ENCODE measurements at regions not wholly inside any gene's neighbourhood (a gene's known extent, or its start where the extent isn't known, plus 50 kb on each side); places are given as distances from the start of the nearest gene placed in this dataset.

DNA sequence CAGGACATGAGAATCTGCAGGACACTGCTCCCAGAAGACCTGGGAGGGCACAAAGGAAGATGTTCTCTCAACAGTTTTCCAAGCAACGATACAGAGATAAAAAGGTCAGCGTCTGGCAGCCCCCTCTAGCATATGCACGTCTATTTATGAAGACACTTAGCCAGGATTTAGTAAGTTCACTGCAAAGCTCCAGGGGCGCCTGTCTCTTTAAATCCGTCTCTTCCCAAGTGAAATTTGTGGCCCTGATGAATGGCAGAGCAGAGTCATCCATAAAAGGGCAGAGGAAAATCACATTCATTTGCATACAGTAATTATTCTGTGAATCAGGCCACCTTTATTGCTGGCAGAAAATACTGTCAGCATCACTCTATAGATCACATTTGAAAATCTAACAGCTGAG, 390.9 kb upstream of the SMIM21 start:
- H3K4me3 Mint-ChIP-seq, result no peak overlapping the region

GRCh38 chr18:75815767-75816166, 388.3 kb upstream of the SMIM21 start:
- Mint-ChIP-seq H3K4me3 (no peak overlapping the region), H3K27ac (no peak overlapping the region), H3K27me3 (peaks cover 0 to 7% of the 10 kb centered on the region in 2 donors), H3K9me3 (peaks cover 0 to 4% of the 10 kb centered on the region in 2 donors), H3K36me3 (ENCODE audit: insufficient read depth) (no peaks in the 10 kb centered on the region), H3K4me1 (ENCODE audit: low read depth in 2 of 2) (no peaks in the 10 kb centered on the region)
- no peak for DNase-seq
- no peak for ATAC-seq (replicated peaks)

More for the DNA sequence above, 390.9 kb upstream of the SMIM21 start:
- no peaks in the 10 kb centered on the region for H3K4me1 Mint-ChIP-seq (ENCODE audit: low read depth in 2 of 2)
- DNase-seq (no peak), ATAC-seq (replicated peaks) (no peak)
- peaks cover 0 to 2% of the 10 kb centered on the region in 2 donors for H3K9me3 Mint-ChIP-seq
- no peak overlapping the region for H3K27ac Mint-ChIP-seq
- H3K36me3 Mint-ChIP-seq (ENCODE audit: insufficient read depth), result no peaks in the 10 kb centered on the region
- no peaks in the 10 kb centered on the region for H3K27me3 Mint-ChIP-seq

DNA sequence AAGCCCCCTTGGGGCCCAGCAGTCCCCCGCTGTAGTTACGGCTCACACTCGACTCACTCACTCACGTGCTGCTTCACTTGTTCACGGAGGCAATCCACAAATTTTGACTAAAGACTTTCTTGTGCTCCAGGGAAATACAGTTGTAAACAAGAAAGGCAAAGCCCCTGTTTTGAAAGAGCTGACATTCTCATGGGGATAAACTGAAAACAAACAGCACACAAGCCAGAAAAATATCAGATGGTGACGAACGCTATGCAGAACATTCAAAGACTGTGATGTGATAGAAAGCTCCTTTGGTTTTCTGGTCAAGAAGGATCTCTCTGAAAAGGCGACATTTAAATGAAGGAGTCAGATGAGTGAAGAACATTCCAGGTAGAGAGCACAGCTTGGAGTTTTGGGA, 385.3 kb upstream of the SMIM21 start:
- Mint-ChIP-seq H3K27ac (no peak overlapping the region), H3K9me3 (peaks cover 0 to 7% of the 10 kb centered on the region in 2 donors), H3K27me3 (peaks cover 0 to 7% of the 10 kb centered on the region in 2 donors), H3K4me3 (no peak overlapping the region), H3K4me1 (ENCODE audit: low read depth in 2 of 2) (no peaks in the 10 kb centered on the region), H3K36me3 (ENCODE audit: insufficient read depth) (no peaks in the 10 kb centered on the region)
- no peak for DNase-seq
- no peak for ATAC-seq (replicated peaks)

- Mint-ChIP-seq H3K27me3 (peaks cover 0 to 7% of the 10 kb centered on the region in 2 donors), H3K4me3 (no peak overlapping the region), H3K27ac (no peak overlapping the region), H3K36me3 (ENCODE audit: insufficient read depth) (no peaks in the 10 kb centered on the region), H3K9me3 (peaks cover 0 to 7% of the 10 kb centered on the region in 2 donors), H3K4me1 (ENCODE audit: low read depth in 2 of 2) (no peaks in the 10 kb centered on the region)
- no peak for DNase-seq
- no peak for ATAC-seq (replicated peaks)
Measured at GRCh38 chr18:75810961-75811551, 383.6 kb upstream of the SMIM21 start.

DNA sequence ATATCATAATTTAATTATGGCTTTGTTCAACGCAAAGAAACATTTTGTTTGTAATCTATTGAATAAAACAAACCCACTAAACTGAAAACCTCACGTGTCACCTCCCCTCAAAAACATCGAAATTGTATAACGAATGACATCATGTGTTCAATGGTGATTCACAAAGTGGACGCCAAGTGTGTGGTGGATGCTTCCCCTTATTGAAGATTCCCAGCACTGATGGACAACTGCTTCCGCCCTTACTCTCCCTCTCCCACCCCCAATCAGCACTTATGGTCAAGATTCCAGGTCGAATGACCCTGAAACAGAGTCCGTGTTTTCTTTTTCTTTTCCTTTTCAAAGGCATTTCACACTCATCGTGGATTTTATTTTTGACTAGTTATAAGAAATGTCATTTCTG, 383.0 kb upstream of the SMIM21 start:
- H3K4me3 Mint-ChIP-seq, result no peak overlapping the region
- H3K36me3 Mint-ChIP-seq (ENCODE audit: insufficient read depth), result no peaks in the 10 kb centered on the region
- no peak for ATAC-seq (replicated peaks)
- H3K27me3 Mint-ChIP-seq, result peaks cover 0 to 7% of the 10 kb centered on the region in 2 donors
- DNase-seq, result no peak
- H3K9me3 Mint-ChIP-seq, result peaks cover 0 to 7% of the 10 kb centered on the region in 2 donors
- H3K4me1 Mint-ChIP-seq (ENCODE audit: low read depth in 2 of 2), result no peaks in the 10 kb centered on the region
- H3K27ac Mint-ChIP-seq, result no peak overlapping the region

GRCh38 chr18:75809926-75810255, 382.4 kb upstream of the SMIM21 start:
- Mint-ChIP-seq H3K27me3 (peaks cover 0 to 7% of the 10 kb centered on the region in 2 donors), H3K36me3 (ENCODE audit: insufficient read depth) (no peaks in the 10 kb centered on the region), H3K4me1 (ENCODE audit: low read depth in 2 of 2) (no peaks in the 10 kb centered on the region), H3K9me3 (peaks cover 0 to 7% of the 10 kb centered on the region in 2 donors), H3K27ac (no peak overlapping the region), H3K4me3 (no peak overlapping the region)
- DNase-seq, result no peak
- no peak for ATAC-seq (replicated peaks)

GRCh38 chr18:75809151-75809925, 381.8 kb upstream of the SMIM21 start:
- H3K27me3 Mint-ChIP-seq, result peaks cover 0 to 7% of the 10 kb centered on the region in 2 donors
- H3K36me3 Mint-ChIP-seq (ENCODE audit: insufficient read depth), result no peaks in the 10 kb centered on the region
- no peak for ATAC-seq (replicated peaks)
- DNase-seq, result no peak
- no peak overlapping the region for H3K27ac Mint-ChIP-seq
- no peaks in the 10 kb centered on the region for H3K4me1 Mint-ChIP-seq (ENCODE audit: low read depth in 2 of 2)
- H3K9me3 Mint-ChIP-seq, result peaks cover 0 to 7% of the 10 kb centered on the region in 2 donors
- H3K4me3 Mint-ChIP-seq, result no peak overlapping the region

GRCh38 chr18:75805265-75805664, 377.8 kb upstream of the SMIM21 start:
- Mint-ChIP-seq H3K4me1 (ENCODE audit: low read depth in 2 of 2) (no peaks in the 10 kb centered on the region), H3K4me3 (no peak overlapping the region), H3K27me3 (peaks cover 6 to 9% of the 10 kb centered on the region in 2 donors)

GRCh38 chr18:75802681-75803080, 375.2 kb upstream of the SMIM21 start:
- Mint-ChIP-seq H3K36me3 (ENCODE audit: insufficient read depth) (no peaks in the 10 kb centered on the region), H3K27ac (no peak overlapping the region), H3K27me3 (peaks cover 6 to 9% of the 10 kb centered on the region in 2 donors), H3K4me3 (no peak overlapping the region), H3K9me3 (no peaks in the 10 kb centered on the region), H3K4me1 (ENCODE audit: low read depth in 2 of 2) (no peaks in the 10 kb centered on the region)
- ATAC-seq (replicated peaks) (no peak), DNase-seq (no peak)

More at GRCh38 chr18:75805265-75805664, 377.8 kb upstream of the SMIM21 start:
- no peak overlapping the region for H3K27ac Mint-ChIP-seq
- no peak for DNase-seq
- H3K36me3 Mint-ChIP-seq (ENCODE audit: insufficient read depth), result no peaks in the 10 kb centered on the region
- no peak for ATAC-seq (replicated peaks)
- peaks cover 0 to 3% of the 10 kb centered on the region in 2 donors for H3K9me3 Mint-ChIP-seq

GRCh38 chr18:75801178-75801577, 373.7 kb upstream of the SMIM21 start:
- DNase-seq (no peak), ATAC-seq (replicated peaks) (no peak)
- Mint-ChIP-seq H3K4me3 (no peak overlapping the region), H3K36me3 (ENCODE audit: insufficient read depth) (no peaks in the 10 kb centered on the region), H3K4me1 (ENCODE audit: low read depth in 2 of 2) (no peaks in the 10 kb centered on the region), H3K27me3 (peaks cover 6 to 9% of the 10 kb centered on the region in 2 donors), H3K9me3 (no peaks in the 10 kb centered on the region), H3K27ac (no peak overlapping the region)

DNA sequence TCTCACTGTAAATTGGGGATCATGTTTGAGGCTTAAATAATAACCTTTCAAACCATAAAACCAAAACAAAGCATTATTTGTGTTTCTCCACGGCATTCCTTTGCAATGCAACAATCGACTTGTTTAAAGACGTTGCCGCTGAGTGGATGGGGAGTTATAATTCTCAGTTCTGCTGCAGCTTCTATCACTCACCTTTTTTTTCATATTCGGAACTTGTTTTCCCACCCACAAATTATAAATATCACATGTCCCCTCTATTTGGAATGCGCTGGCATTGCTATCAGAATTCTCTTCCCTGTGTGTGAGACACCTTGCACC, 372.8 kb upstream of the SMIM21 start:
- H3K27me3 Mint-ChIP-seq, result peaks cover 6 to 9% of the 10 kb centered on the region in 2 donors
- ATAC-seq (replicated peaks) (no peak), DNase-seq (no peak)

GRCh38 chr18:75799449-75800330, 372.2 kb upstream of the SMIM21 start:
- Mint-ChIP-seq H3K4me1 (ENCODE audit: low read depth in 2 of 2) (no peaks in the 10 kb centered on the region), H3K9me3 (no peaks in the 10 kb centered on the region), H3K4me3 (no peak overlapping the region), H3K27me3 (peaks cover 6 to 9% of the 10 kb centered on the region in 2 donors), H3K36me3 (ENCODE audit: insufficient read depth) (no peaks in the 10 kb centered on the region), H3K27ac (no peak overlapping the region)
- no peak for ATAC-seq (replicated peaks)
- DNase-seq, result no peak

More for the DNA sequence above, 372.8 kb upstream of the SMIM21 start:
- Mint-ChIP-seq H3K36me3 (ENCODE audit: insufficient read depth) (no peaks in the 10 kb centered on the region), H3K27ac (no peak overlapping the region), H3K9me3 (no peaks in the 10 kb centered on the region), H3K4me3 (no peak overlapping the region), H3K4me1 (ENCODE audit: low read depth in 2 of 2) (no peaks in the 10 kb centered on the region)

- Mint-ChIP-seq H3K4me1 (ENCODE audit: low read depth in 2 of 2) (no peaks in the 10 kb centered on the region), H3K4me3 (no peak overlapping the region), H3K27ac (no peak overlapping the region), H3K27me3 (peaks cover 6 to 9% of the 10 kb centered on the region in 2 donors), H3K36me3 (ENCODE audit: insufficient read depth) (no peaks in the 10 kb centered on the region), H3K9me3 (peaks cover 0 to 3% of the 10 kb centered on the region in 2 donors)
- ATAC-seq (replicated peaks), result no peak
- no peak for DNase-seq
Measured at GRCh38 chr18:75797046-75797445, 369.5 kb upstream of the SMIM21 start.

Measured in effector memory CD8-positive, alpha-beta T cell (primary cell).